Upper lobe of left lung (tissue), 6 donors: ENCODE measurements at regions not wholly inside any gene's neighbourhood (a gene's known extent, or its start where the extent isn't known, plus 50 kb on each side); places are given as distances from the start of the nearest gene placed in this dataset.

ENCODE experiments used
- ATAC-seq, 2 donors: fragments of 200-7000 bp; cut with Tn5 transposase; one replicate each; pipeline ENCODE4 v1.9.1; 2022; ENCODE audit warnings: mild to moderate bottlenecking in 2 of 2, moderate library complexity in 2 of 2; ENCODE audit not compliant: low FRiP score in 2 of 2
- DNase-seq, 2 donors: peaks; one replicate each; pipeline ENCODE4 v3.0.0-alpha.2; 2019 to 2020
- H3K27ac ChIP-seq, 4 donors: fragments of 200-600 bp; sonication (generic); one replicate each; pipeline ENCODE4 v1.5.1; 2016 to 2019
- H3K27me3 ChIP-seq, 4 donors: fragments of 200-600 bp; sonication (generic); one replicate each; pipeline ENCODE4 v1.5.1; 2017 to 2019
- H3K36me3 ChIP-seq, 4 donors: fragments of 200-600 bp; sonication (generic); one replicate each; pipeline ENCODE4 v1.5.1; 2016 to 2019
- H3K4me1 ChIP-seq, 4 donors: fragments of 200-600 bp; sonication (generic); one replicate each; pipeline ENCODE4 v1.5.1; 2018 to 2019
- H3K4me3 ChIP-seq, 4 donors: fragments of 200-600 bp; sonication (generic); one replicate each; pipeline ENCODE4 v1.5.1; 2017 to 2019; ENCODE audit warnings: mild to moderate bottlenecking in 2 of 4, moderate library complexity in 1 of 4
- H3K9me3 ChIP-seq, 4 donors: fragments of 200-600 bp; sonication (generic); one replicate each; pipeline ENCODE4 v1.5.1; 2018 to 2019
- CTCF ChIP-seq, 6 experiments: fragments of 450-650 bp in 4 of 6; fragments of 200-600 bp in 2 of 6; sonication (generic) in 2 of 6; IDR thresholded peaks; one replicate each; pipeline ENCODE4 v1.5.1; 2016 to 2019; ENCODE audit warnings: antibody characterized with exemption in 6 of 6
- EP300 ChIP-seq, 4 donors: sonication (generic); formaldehyde crosslinking; IDR thresholded peaks; one replicate each; pipeline ENCODE4 v1.5.1; 2017; ENCODE audit warnings: antibody characterized with exemption in 4 of 4, control low read depth in 2 of 4
- POLR2A ChIP-seq, 4 donors: fragments of 450-650 bp; IDR thresholded peaks; one replicate each; pipeline ENCODE4 v1.5.1; 2016 to 2017; ENCODE audit warnings: antibody characterized with exemption in 4 of 4, mild to moderate bottlenecking in 2 of 4
- POLR2AphosphoS5 ChIP-seq, 2 donors: sonication (generic); formaldehyde crosslinking; IDR thresholded peaks; one replicate each; pipeline ENCODE4 v1.5.1; 2017; ENCODE audit warnings: antibody characterized with exemption in 2 of 2
- WGBS, 2 donors: methylation state at CpG; one replicate each; pipeline ENCODE4 v1.1.5; 2017 to 2018; 5-methylcytosine and 5-hydroxymethylcytosine counted together
- donor health status: DM: no; HTN: no; CAD: no; lungs with moderate emphysema.
- donor health status: DM: no; HTN: yes; CAD: no; lungs with severe emphysema.

- Histone ChIP-seq H3K9me3 (no peaks in the 10 kb centered on the region), H3K27me3 (no peaks in the 10 kb centered on the region), H3K4me1 (no peaks in the 10 kb centered on the region), H3K4me3 (no peak overlapping the region), H3K36me3 (peaks cover 0 to 3% (median 0%) of the 10 kb centered on the region in 4 donors), H3K27ac (no peak overlapping the region)
- TF ChIP-seq POLR2A (IDR thresholded peaks at IDR 0.05) (no peak), EP300 (IDR thresholded peaks at IDR 0.05) (no peak), CTCF (IDR thresholded peaks at IDR 0.05) (no peak), POLR2AphosphoS5 (IDR thresholded peaks at IDR 0.05) (no peak)
- 92 to 96% methylated on average over 8 of the region's 8 CpGs for WGBS, 2 donors
- ATAC-seq (no peak), DNase-seq (no peak)
Observed at GRCh38 chr2:159880729-159881128, 82.7 kb upstream of the CD302 start.

- WGBS, 2 donors, result 80 to 81% methylated on average over 2 of the region's 2 CpGs
- H3K27me3 ChIP-seq, result no peaks in the 10 kb centered on the region
- H3K27ac ChIP-seq, result no peak overlapping the region
- no peaks in the 10 kb centered on the region for H3K4me1 ChIP-seq
- no peak for DNase-seq
- H3K9me3 ChIP-seq, result no peaks in the 10 kb centered on the region
- no peaks in the 10 kb centered on the region for H3K36me3 ChIP-seq
- H3K4me3 ChIP-seq, result no peak overlapping the region
- no peak for ATAC-seq
- TF ChIP-seq POLR2A (IDR thresholded peaks at IDR 0.05) (no peak), POLR2AphosphoS5 (IDR thresholded peaks at IDR 0.05) (no peak), EP300 (IDR thresholded peaks at IDR 0.05) (no peak), CTCF (IDR thresholded peaks at IDR 0.05) (no peak)
Observed at GRCh38 chr2:159879051-159879604, 81.1 kb upstream of the CD302 start.

- Histone ChIP-seq H3K27ac (no peak overlapping the region), H3K4me3 (no peak overlapping the region), H3K27me3 (no peaks in the 10 kb centered on the region), H3K36me3 (no peaks in the 10 kb centered on the region), H3K4me1 (no peaks in the 10 kb centered on the region), H3K9me3 (no peaks in the 10 kb centered on the region)
- ATAC-seq (peak in 1 of 2 donors; percentile 59), DNase-seq (no peak)
- TF ChIP-seq CTCF (IDR thresholded peaks at IDR 0.05), result no peak
- no peak for TF ChIP-seq POLR2AphosphoS5 (IDR thresholded peaks at IDR 0.05)
- WGBS, 2 donors, result 73 to 91% methylated on average over 3 of the region's 3 CpGs
Observed at GRCh38 chr2:159875083-159875482, 77.1 kb upstream of the CD302 start.

- no peak for ATAC-seq
Observed at GRCh38 chr2:159873258-159873657, 75.2 kb upstream of the CD302 start.

More at GRCh38 chr2:159873258-159873657, 75.2 kb upstream of the CD302 start:
- DNase-seq, result no peak
- Histone ChIP-seq H3K9me3 (no peaks in the 10 kb centered on the region), H3K27me3 (no peaks in the 10 kb centered on the region), H3K27ac (no peak overlapping the region), H3K4me3 (no peak overlapping the region), H3K36me3 (no peaks in the 10 kb centered on the region), H3K4me1 (no peaks in the 10 kb centered on the region)
- 50 to 52% methylated on average over 3 of the region's 3 CpGs for WGBS, 2 donors
- TF ChIP-seq CTCF (IDR thresholded peaks at IDR 0.05) (no peak), EP300 (IDR thresholded peaks at IDR 0.05) (no peak), POLR2AphosphoS5 (IDR thresholded peaks at IDR 0.05) (no peak), POLR2A (IDR thresholded peaks at IDR 0.05) (no peak)
